Sigmoid colon (tissue), 4 donors: ENCODE measurements at regions not wholly inside any gene's neighbourhood (a gene's known extent, or its start where the extent isn't known, plus 50 kb on each side); places are given as distances from the start of the nearest gene placed in this dataset.

ENCODE experiments used
- CTCF ChIP-seq, 4 experiments: fragments of 450-650 bp in 3 of 4; fragments of 200-600 bp in 1 of 4; IDR thresholded peaks; one replicate each; pipeline ENCODE4 v1.5.1; 2016 to 2019; ENCODE audit warnings: antibody characterized with exemption in 4 of 4, mild to moderate bottlenecking in 3 of 4, moderate library complexity in 2 of 4
- POLR2AphosphoS5 ChIP-seq, 4 donors: sonication (generic); formaldehyde crosslinking; IDR thresholded peaks; one replicate each; pipeline ENCODE4 v1.6.1; 2017; ENCODE audit warnings: antibody characterized with exemption in 4 of 4

DNA sequence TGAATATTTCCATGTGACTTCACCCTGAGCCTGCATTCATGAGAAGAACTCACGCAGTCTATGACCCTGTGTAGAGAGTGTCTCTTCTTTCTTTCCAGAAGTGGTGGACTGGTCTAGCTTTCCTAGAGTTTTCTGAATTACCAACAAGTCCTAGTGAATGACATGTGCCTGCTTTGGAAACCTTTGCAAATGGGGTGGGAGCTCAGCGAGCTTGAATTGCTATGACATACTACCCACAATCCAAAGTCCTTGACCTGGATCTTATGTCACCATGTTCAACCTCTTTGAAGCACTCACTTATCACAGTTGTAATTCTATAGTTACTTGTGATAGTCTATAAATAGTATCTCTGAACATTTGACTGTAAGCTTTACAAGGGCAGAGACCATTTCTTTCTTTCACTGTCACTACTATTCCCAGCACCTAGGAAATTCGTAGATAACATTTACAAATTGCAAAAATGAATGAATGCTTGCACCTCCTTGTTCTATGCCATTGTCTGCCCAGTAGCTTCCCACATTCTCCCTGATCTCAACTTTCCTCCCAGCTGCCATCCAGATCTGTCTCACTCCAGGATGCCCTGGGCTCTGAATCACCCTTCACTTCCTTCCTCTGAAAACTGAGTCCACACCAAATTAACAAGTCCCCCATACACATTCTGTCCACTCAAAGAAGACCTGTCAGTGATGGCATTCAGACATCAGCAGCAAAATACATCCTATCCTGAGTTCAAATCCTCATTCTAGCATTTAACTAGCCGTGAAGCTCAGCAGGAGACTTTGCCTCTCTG, 201.9 kb upstream of the SESN3 start:
- TF ChIP-seq CTCF (IDR thresholded peaks at IDR 0.05) = no peak
- no peak for TF ChIP-seq POLR2AphosphoS5 (IDR thresholded peaks at IDR 0.05)
